Right lobe of liver (tissue), 6 donors: ENCODE measurements at regions not wholly inside any gene's neighbourhood (a gene's known extent, or its start where the extent isn't known, plus 50 kb on each side); places are given as distances from the start of the nearest gene placed in this dataset.
A peak's percentile ranks its signal among the peaks of the same experiment; 100 is the strongest.

ENCODE experiments used
- ATAC-seq, 4 donors: fragments of 200-7000 bp; cut with Tn5 transposase; one replicate each; pipeline ENCODE4 v1.9.1; 2020; ENCODE audit warnings: mild to moderate bottlenecking in 4 of 4, moderate library complexity in 4 of 4
- DNase-seq, 3 donors: peaks; one replicate each; pipeline ENCODE4 v3.0.0-alpha.2; 2020
- H3K27ac ChIP-seq, 3 donors: fragments of 200-600 bp; one replicate each; pipeline ENCODE4 v1.8.0; 2022
- H3K27me3 ChIP-seq, 2 donors: fragments of 200-600 bp; one replicate each; pipeline ENCODE4 v1.8.0; 2022
- H3K36me3 ChIP-seq, 4 donors: fragments of 200-600 bp; sonication (generic) in 1 of 4; one replicate each; pipeline versions ENCODE4 v1.5.1 to v1.8.0; 2017 to 2022; ENCODE audit warnings: control low read depth in 1 of 4
- H3K4me1 ChIP-seq, 4 donors: fragments of 200-600 bp; sonication (generic) in 1 of 4; one replicate each; pipeline versions ENCODE4 v1.5.1 to v1.8.0; 2017 to 2022; ENCODE audit warnings: control low read depth in 1 of 4
- H3K4me3 ChIP-seq, 3 donors: fragments of 200-600 bp; one replicate each; pipeline ENCODE4 v1.8.0; 2022
- H3K9me3 ChIP-seq, 4 donors: fragments of 200-600 bp; sonication (generic) in 1 of 4; one replicate each; pipeline versions ENCODE4 v1.5.1 to v1.8.0; 2017 to 2022; ENCODE audit warnings: control low read depth in 1 of 4
- CTCF ChIP-seq, 4 donors: fragments of 200-600 bp in 3 of 4; fragments of 450-650 bp in 1 of 4; IDR thresholded peaks; one replicate each; pipeline versions ENCODE4 v1.5.1 to v1.8.0; 2016 to 2022; ENCODE audit warnings: antibody characterized with exemption in 4 of 4, mild to moderate bottlenecking in 2 of 4
- POLR2A ChIP-seq: fragments of 450-650 bp; IDR thresholded peaks from one replicate; pipeline ENCODE4 v1.6.1; 2017; ENCODE audit warnings: antibody characterized with exemption, mild to moderate bottlenecking
- WGBS: methylation state at CpG from one replicate; pipeline ENCODE4 v1.1.6; 2018; ENCODE audit warnings: low coverage, low lambda C conversion rate; ENCODE audit not compliant: insufficient coverage; ENCODE audit errors: missing lambda C conversion rate; 5-methylcytosine and 5-hydroxymethylcytosine counted together
- intact Hi-C, 2 donors: fragments of 100-400 bp; cut with DNase I; formaldehyde crosslinking; loops; one replicate each; pipeline versions ENCODE4 v1.11.2 to v1.14.1; 2022
- donor health status: DM: no; HTN: yes; CAD: no.
- donor health status: DM: no; HTN: no; CAD: no.
- donor health status: DM: no; HTN: no; CAD: no.
- donor health status: DM: no; HTN: yes; CAD: no.
- donor health status: DM: no; HTN: yes; CAD: no.

GRCh38 chr12:114123108-114123507, 157.0 kb upstream of the RBM19 start:
- no CpG with 5 or more reads among the region's 2 CpGs for WGBS
- Histone ChIP-seq H3K9me3 (no peaks in the 10 kb centered on the region), H3K27ac (no peak overlapping the region), H3K4me3 (no peak overlapping the region), H3K27me3 (no peaks in the 10 kb centered on the region), H3K4me1 (no peaks in the 10 kb centered on the region), H3K36me3 (no peaks in the 10 kb centered on the region)
- ATAC-seq = no peak
- intact Hi-C loops = no loop called here
- no peak for DNase-seq
- no peak for TF ChIP-seq POLR2A
- no peak for TF ChIP-seq CTCF (IDR thresholded peaks at IDR 0.05)

- DNase-seq (no peak), ATAC-seq (peak in 1 of 4 donors; percentile 46)
- Histone ChIP-seq H3K27me3 (no peaks in the 10 kb centered on the region), H3K36me3 (no peaks in the 10 kb centered on the region), H3K9me3 (no peaks in the 10 kb centered on the region), H3K4me3 (no peak overlapping the region), H3K4me1 (no peaks in the 10 kb centered on the region), H3K27ac (no peak overlapping the region)
- intact Hi-C loops = no loop called here
- 49% methylated on average over 3 of the region's 3 CpGs for WGBS
- no peak for TF ChIP-seq CTCF (IDR thresholded peaks at IDR 0.05)
- TF ChIP-seq POLR2A = no peak
Measured at GRCh38 chr12:114122016-114122415, 155.9 kb upstream of the RBM19 start.

- Histone ChIP-seq H3K9me3 (no peaks in the 10 kb centered on the region), H3K4me1 (no peaks in the 10 kb centered on the region), H3K4me3 (no peak overlapping the region), H3K36me3 (no peaks in the 10 kb centered on the region), H3K27me3 (no peaks in the 10 kb centered on the region), H3K27ac (no peak overlapping the region)
- ATAC-seq (no peak), DNase-seq (no peak)
- 69% methylated on average over 2 of the region's 2 CpGs for WGBS
- TF ChIP-seq POLR2A (no peak), CTCF (IDR thresholded peaks at IDR 0.05) (no peak)
- intact Hi-C loops = no loop called here
Measured at GRCh38 chr12:114119316-114119715, 153.2 kb upstream of the RBM19 start.

GRCh38 chr12:114096461-114096860, 130.3 kb upstream of the RBM19 start:
- ATAC-seq (no peak), DNase-seq (no peak)
- no peaks in the 10 kb centered on the region for H3K36me3 ChIP-seq
- TF ChIP-seq POLR2A (no peak), CTCF (IDR thresholded peaks at IDR 0.05) (no peak)
- H3K9me3 ChIP-seq = no peaks in the 10 kb centered on the region
- no peak overlapping the region for H3K4me3 ChIP-seq
- 36% methylated on average over 1 of the region's 1 CpG for WGBS
- H3K4me1 ChIP-seq = no peaks in the 10 kb centered on the region
- intact Hi-C loops = no loop called here
- no peak overlapping the region for H3K27ac ChIP-seq
- no peaks in the 10 kb centered on the region for H3K27me3 ChIP-seq

- 40% methylated on average over 3 of the region's 3 CpGs for WGBS
- no peaks in the 10 kb centered on the region for H3K36me3 ChIP-seq
- ATAC-seq = no peak
Measured at GRCh38 chr12:114093520-114093919, 127.4 kb upstream of the RBM19 start.

More at GRCh38 chr12:114093520-114093919, 127.4 kb upstream of the RBM19 start:
- TF ChIP-seq CTCF (IDR thresholded peaks at IDR 0.05) = no peak
- no peak for TF ChIP-seq POLR2A
- Histone ChIP-seq H3K27ac (no peak overlapping the region), H3K27me3 (no peaks in the 10 kb centered on the region), H3K9me3 (no peaks in the 10 kb centered on the region), H3K4me1 (no peaks in the 10 kb centered on the region), H3K4me3 (no peak overlapping the region)
- intact Hi-C loops = no loop called here
- no peak for DNase-seq
